ENCODE measurements at regions not wholly inside any gene's neighbourhood (a gene's known extent, or its start where the extent isn't known, plus 50 kb on each side); places are given as distances from the start of the nearest gene placed in this dataset.
A peak's percentile ranks its signal among the peaks of the same experiment; 100 is the strongest.
"Not testable (repeated sequence)": the region's sequence is repeated elsewhere in the genome, so short reads cannot be mapped to it uniquely, and the experiment has no call there.

DNA sequence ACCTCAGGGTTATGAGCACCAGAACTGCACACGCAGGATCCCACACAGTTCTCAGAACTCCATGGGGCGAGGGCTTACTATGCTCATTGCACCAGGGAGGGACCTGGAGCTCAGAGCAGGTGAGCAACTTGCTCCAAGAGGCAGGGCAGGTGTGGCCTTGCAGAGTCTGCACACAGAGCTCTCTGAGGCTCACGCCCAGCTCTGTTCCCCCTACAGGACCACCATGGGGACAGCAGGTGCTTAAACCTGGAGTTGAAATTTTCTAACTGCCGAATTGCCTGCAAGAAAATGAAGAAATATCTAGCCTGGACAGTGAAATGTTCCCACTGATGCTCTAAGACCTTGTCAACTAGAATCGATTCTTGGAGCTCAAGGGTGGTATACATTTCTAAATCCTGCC lies 49.9 kb upstream of the MSMB start:
- DNase-seq = not testable (repeated sequence)

GRCh38 chr10:46096446-46096845 lies 50.4 kb upstream of the MSMB start:
- DNase-seq = no peak

DNA sequence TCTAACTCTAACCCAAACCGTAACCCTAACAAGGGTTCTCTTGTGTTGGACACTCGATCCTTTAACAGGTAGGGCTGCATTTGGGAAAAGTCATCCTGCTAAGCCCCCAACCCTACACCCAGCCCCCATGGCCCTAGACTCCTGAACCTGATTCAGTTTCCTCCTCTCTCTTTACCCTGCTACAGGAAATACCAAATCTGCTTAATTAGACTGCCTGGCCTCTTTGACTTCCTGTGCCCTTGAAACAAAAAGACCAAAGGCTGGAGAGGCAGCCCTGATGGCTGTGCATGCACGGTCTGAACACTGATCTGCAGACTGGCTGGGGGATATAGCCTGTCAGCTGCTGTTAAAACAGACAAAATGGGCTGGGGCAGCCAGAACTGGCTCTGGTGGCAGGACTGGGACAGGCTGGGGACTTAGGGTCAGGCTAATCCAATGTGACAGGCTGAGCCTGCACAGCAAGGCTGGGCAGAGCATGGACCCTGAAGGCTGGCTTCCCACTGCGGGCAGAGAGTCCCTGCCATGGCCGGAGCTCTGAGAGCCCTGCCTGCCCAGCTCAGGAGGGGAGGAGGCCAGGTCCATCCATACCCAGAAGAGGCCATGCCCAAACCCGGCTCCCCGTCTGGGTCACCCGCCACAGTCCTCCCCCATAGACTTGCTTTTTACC lies 51.0 kb upstream of the MSMB start:
- no peak for DNase-seq

GRCh38 chr10:46097576-46098317 lies 51.7 kb upstream of the MSMB start:
- no peak for DNase-seq

DNA sequence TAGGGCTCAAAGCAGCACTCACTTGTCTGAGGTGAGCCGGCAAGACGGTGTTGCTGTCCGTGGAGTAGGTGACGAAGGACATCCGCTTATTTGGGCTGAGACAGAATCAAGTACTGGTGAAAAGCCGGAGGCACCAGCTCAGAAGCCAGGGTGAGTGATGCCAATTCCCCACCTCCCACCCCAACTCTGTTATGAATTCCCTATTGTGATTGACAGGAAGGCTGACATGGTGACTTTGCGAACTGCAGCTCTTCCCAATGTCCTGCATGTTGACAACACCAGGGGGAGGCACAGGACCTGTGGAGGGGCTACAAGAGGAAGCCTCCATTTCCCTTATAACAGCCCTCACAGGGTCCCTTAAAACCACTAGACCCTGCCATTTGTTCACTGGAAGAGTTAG lies 52.3 kb upstream of the MSMB start:
- DNase-seq = no peak

DNA sequence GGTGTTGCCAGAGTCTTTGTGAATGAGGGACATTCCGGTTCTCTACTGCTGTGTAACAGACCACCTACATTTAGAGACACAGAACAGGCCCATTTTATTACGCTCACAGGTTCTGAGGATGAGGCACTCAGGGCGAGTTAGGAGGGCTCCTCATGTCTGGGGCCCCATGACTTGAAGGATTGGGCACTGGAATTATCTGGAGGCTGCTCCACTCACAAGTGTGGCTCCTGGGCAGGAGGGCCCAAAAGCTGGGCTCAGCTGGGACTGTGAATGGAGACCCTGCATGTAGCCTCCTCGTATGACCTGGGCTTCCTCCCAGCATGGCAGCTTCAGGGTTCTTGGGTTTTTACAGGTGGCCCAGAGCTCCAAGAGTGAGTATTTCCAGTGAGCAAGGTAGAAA lies 52.9 kb upstream of the MSMB start:
- DNase-seq = not testable (repeated sequence)

DNA sequence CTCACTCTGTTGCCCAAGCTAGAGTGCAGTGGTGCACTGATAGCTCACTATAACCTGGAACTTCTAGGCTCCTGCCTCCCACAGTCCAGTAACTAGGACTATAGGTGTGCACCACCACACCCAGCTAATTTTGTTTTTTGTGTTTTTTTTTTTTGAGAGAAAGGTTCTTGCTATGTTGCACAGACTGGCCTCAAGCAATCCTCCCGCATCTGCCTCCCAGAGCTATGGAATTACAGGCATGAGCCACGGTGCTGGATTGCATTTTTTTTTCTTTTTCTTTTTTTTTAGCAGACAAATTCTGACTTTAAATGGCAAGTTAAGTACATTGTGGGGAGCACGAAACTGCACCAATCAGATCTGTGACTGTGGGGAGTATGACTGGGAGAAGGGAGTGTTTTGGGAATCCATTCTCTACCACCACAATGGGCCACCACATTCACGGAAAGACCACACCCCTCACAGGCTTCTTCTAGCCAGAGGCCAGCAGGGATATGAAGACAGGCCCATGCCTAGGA lies 58.1 kb upstream of the MSMB start:
- DNase-seq = no peak

DNA sequence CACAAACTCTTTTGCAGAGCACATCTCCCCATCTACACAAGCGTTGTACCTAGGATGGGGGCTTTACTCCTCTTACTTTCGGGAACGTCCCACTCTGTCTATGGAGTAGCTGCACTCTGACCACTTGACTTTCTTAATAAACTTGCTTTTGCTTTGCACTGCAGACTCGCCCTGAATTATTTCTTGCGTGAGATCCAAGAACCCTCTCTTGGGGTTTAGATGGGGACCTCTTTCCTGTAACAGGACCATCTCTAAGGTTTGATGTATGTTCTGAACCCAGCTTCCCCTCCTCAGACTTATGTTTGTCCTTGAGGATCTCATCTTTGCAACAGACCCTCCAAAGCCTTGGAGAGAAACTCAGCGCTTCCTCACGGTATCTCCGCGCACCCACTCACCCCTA lies 59.3 kb upstream of the MSMB start:
- DNase-seq = not testable (repeated sequence)

DNA sequence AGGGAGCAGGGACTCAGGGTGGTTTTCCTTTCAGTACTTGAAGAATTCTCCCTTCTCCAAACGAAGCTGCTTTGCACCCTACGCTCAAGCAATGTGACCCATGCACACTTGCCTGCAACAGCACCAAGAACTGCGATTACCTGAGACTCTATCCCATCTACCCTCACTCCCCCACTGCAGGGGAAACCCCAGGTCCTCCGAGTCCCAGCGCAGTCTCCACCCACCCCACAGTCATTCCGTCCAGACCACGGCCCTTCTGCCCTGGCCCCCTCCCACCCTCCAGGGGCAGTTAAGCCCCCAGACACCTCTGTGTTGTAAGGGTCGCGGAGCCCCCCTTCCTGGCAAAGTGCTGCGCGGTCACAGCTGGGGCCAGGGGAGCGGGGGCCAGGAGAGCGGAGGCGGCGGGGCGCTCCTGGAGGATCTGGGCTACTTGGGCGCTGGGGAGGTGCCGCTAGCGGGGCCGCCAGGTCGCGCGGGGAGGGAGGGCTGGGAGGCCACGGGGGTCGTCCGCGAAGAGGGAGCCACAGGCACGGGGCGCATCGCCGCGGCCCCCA lies 59.9 kb upstream of the MSMB start:
- not testable (repeated sequence) for DNase-seq

DNA sequence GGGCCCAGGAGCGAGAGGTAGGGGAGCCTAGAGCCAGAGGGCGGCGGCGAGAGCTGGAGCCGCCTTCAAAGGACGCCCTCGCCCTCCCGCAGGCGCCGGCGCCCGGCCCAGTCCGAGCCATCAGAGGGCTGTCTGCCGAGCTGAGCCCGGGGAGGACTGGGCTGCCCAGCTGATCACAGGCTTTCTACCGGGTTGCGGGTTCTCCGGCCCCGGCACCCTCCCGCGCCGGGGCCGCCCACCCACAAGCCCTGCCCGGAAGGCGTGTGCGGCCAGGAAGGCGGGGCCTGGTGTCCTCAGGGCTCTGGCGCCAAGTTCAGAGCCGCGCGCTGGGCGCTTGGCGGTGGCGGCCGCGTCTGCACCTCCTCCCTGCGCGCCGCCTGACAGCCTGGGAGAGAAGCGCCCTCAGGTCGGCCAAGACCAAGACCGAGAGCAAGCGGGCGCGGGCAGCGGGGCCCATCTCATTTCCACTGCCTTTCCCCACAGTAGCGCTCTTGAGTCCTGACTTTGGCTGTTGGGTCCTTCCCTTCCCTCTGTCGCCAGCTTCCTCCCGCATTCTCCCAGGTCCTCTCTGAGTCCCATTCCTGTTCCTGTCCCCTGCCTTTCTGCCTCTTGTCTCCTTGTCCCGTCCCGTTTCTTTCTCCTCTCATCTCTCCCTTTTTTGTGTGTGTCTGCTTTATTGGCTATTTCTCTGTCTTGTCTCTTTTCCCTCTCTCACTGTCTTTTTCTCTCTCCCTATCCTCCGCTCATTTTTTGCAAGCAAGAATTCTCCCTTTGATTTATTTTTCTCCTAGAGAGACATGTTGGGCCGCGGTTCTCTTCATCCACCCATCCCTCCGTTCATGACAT lies 60.6 kb upstream of the MSMB start:
- DNase-seq = peak; percentile 44 to 50

DNA sequence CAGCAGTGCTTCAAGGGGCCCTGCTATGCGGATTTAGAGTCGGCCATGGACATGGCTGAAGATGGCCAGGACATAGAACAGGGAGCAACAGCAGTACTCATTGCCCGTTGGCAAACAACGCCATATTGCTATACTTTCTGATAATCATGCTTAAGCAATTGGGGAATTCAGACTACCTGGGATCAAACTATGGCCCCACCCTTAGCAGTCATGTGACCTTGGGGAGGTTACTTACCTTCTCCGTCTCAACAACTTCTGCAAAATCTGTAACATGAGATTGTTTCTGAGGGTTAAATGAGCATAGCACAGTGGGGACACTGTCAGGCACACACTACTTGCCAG lies 62.1 kb upstream of the MSMB start:
- not testable (repeated sequence) for DNase-seq

- not testable (repeated sequence) for DNase-seq
Observed at GRCh38 chr10:46154271-46154670, 108.2 kb upstream of the MSMB start.

- not testable (repeated sequence) for DNase-seq
Observed at GRCh38 chr10:46154683-46155082, 108.6 kb upstream of the MSMB start.

GRCh38 chr10:46156866-46157265 lies 110.8 kb upstream of the MSMB start:
- not testable (repeated sequence) for DNase-seq

GRCh38 chr10:46169736-46170135 lies 117.1 kb upstream of the ANTXRL start:
- no peak for DNase-seq

GRCh38 chr10:46170789-46171188 lies 116.0 kb upstream of the ANTXRL start:
- no peak for DNase-seq

- DNase-seq = no peak
Observed at GRCh38 chr10:46171661-46172060, 115.1 kb upstream of the ANTXRL start.

- DNase-seq = no peak
Observed at GRCh38 chr10:46175296-46175695, 111.5 kb upstream of the ANTXRL start.

- DNase-seq = no peak
Observed at GRCh38 chr10:46175831-46176230, 111.0 kb upstream of the ANTXRL start.

GRCh38 chr10:46187431-46187830 lies 99.4 kb upstream of the ANTXRL start:
- DNase-seq = not testable (repeated sequence)

GRCh38 chr10:46197050-46197449 lies 89.7 kb upstream of the ANTXRL start:
- no peak for DNase-seq

- DNase-seq = peak in 1 of 2 donors; percentile 10
Observed at GRCh38 chr10:46198516-46198915, 88.3 kb upstream of the ANTXRL start.

GRCh38 chr10:46202405-46202804 lies 84.4 kb upstream of the ANTXRL start:
- DNase-seq = not testable (repeated sequence)

All from inflammatory macrophage treated with lipopolysaccharide for 1 hour (primary cell).